PFSK-1 (cell line): ENCODE measurements at regions not wholly inside any gene's neighbourhood (a gene's known extent, or its start where the extent isn't known, plus 50 kb on each side); places are given as distances from the start of the nearest gene placed in this dataset.

Experiments
- FOXP2 ChIP-seq: optimal IDR thresholded peaks from 2 replicates; pipeline ENCODE3; 2011; ENCODE audit warnings: borderline replicate concordance, control low read depth, inconsistent platforms; ENCODE audit not compliant: insufficient read depth; ENCODE audit errors: extremely low read length, extremely low read depth
- POLR2AphosphoS5 ChIP-seq: IDR thresholded peaks from 2 replicates; pipeline ENCODE4 v1.6.1; 2012; ENCODE audit warnings: low read depth, mild to moderate bottlenecking, control low read depth, low read length, moderate library complexity
- SIN3A ChIP-seq: IDR thresholded peaks from 2 replicates; pipeline ENCODE4 v1.6.1; 2012; ENCODE audit warnings: mild to moderate bottlenecking, low read length, moderate library complexity, borderline replicate concordance; ENCODE audit not compliant: insufficient read depth
- TAF1 ChIP-seq: IDR thresholded peaks from 2 replicates; pipeline ENCODE4 v1.6.1; 2012; ENCODE audit warnings: low read length, control low read depth, borderline replicate concordance; ENCODE audit not compliant: insufficient read depth
- TF ChIP-seq, protein P1 (sequence below), 2 experiments: IDR thresholded peaks; 2 replicates each; pipeline versions ENCODE4 v1.6.1 to v1.8.0; 2011 to 2012; ENCODE audit warnings: low read depth in 2 of 2, low read length in 2 of 2, control low read depth in 1 of 2, inconsistent platforms in 1 of 2, mild to moderate bottlenecking in 1 of 2, moderate library complexity in 1 of 2; ENCODE audit not compliant: insufficient read depth in 1 of 2

GRCh38 chr6:125558907-125559306, 190.5 kb upstream of the HEY2 start:
- no peak for TF ChIP-seq TAF1
- TF ChIP-seq, protein P1, sequence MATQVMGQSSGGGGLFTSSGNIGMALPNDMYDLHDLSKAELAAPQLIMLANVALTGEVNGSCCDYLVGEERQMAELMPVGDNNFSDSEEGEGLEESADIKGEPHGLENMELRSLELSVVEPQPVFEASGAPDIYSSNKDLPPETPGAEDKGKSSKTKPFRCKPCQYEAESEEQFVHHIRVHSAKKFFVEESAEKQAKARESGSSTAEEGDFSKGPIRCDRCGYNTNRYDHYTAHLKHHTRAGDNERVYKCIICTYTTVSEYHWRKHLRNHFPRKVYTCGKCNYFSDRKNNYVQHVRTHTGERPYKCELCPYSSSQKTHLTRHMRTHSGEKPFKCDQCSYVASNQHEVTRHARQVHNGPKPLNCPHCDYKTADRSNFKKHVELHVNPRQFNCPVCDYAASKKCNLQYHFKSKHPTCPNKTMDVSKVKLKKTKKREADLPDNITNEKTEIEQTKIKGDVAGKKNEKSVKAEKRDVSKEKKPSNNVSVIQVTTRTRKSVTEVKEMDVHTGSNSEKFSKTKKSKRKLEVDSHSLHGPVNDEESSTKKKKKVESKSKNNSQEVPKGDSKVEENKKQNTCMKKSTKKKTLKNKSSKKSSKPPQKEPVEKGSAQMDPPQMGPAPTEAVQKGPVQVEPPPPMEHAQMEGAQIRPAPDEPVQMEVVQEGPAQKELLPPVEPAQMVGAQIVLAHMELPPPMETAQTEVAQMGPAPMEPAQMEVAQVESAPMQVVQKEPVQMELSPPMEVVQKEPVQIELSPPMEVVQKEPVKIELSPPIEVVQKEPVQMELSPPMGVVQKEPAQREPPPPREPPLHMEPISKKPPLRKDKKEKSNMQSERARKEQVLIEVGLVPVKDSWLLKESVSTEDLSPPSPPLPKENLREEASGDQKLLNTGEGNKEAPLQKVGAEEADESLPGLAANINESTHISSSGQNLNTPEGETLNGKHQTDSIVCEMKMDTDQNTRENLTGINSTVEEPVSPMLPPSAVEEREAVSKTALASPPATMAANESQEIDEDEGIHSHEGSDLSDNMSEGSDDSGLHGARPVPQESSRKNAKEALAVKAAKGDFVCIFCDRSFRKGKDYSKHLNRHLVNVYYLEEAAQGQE (IDR thresholded peaks at IDR 0.05; ENCODE audit: insufficient read depth in 1 of 2, low read depth in 2 of 2, low read length in 2 of 2), result no peak
- no peak for TF ChIP-seq SIN3A

GRCh38 chr6:125562156-125562555, 187.3 kb upstream of the HEY2 start:
- no peak for TF ChIP-seq SIN3A
- TF ChIP-seq FOXP2, result no peak
- no peak for TF ChIP-seq POLR2AphosphoS5
- TF ChIP-seq, protein P1 (IDR thresholded peaks at IDR 0.05; ENCODE audit: insufficient read depth in 1 of 2, low read depth in 2 of 2, low read length in 2 of 2), result no peak
- TF ChIP-seq TAF1, result no peak

GRCh38 chr6:125564941-125565340, 184.5 kb upstream of the HEY2 start:
- TF ChIP-seq, protein P1 (IDR thresholded peaks at IDR 0.05; ENCODE audit: insufficient read depth in 1 of 2, low read depth in 2 of 2, low read length in 2 of 2), result no peak
- TF ChIP-seq FOXP2 (no peak), POLR2AphosphoS5 (no peak), SIN3A (no peak), TAF1 (no peak)

DNA sequence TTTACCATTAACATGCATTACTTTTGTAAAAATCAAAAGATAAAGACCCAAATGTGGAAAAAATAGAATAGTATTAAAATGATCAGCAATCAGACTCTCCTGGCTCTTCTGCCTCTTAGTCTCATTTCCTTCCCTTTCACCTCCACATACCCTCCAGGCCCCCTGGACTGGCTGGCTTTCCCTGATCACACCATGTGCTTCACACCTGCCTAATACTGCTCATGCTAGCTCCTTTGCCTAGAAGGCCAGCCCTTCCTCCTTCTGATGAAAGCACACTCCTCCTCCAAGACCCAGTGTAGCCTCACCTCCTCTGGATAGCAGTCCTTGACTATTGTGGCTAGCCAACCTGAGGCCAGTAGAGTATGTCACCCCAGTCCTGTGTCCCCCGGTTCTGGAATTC, 182.0 kb upstream of the HEY2 start:
- TF ChIP-seq TAF1 (no peak), SIN3A (no peak), POLR2AphosphoS5 (no peak), FOXP2 (no peak)
- TF ChIP-seq, protein P1 (IDR thresholded peaks at IDR 0.05; ENCODE audit: insufficient read depth in 1 of 2, low read depth in 2 of 2, low read length in 2 of 2), result no peak

GRCh38 chr6:125568609-125569008, 180.8 kb upstream of the HEY2 start:
- TF ChIP-seq SIN3A, result no peak
- no peak for TF ChIP-seq FOXP2
- TF ChIP-seq TAF1, result no peak
- TF ChIP-seq POLR2AphosphoS5, result no peak
- TF ChIP-seq, protein P1 (IDR thresholded peaks at IDR 0.05; ENCODE audit: insufficient read depth in 1 of 2, low read depth in 2 of 2, low read length in 2 of 2), result no peak
